Neural crest cell (in vitro differentiated cells): ENCODE measurements at regions not wholly inside any gene's neighbourhood (a gene's known extent, or its start where the extent isn't known, plus 50 kb on each side); places are given as distances from the start of the nearest gene placed in this dataset.

Source experiments
- DNase-seq: peaks from one replicate; pipeline ENCODE4 v3.0.0; 2021; ENCODE audit warnings: low read depth, mixed read lengths, low spot score
- H3K27ac Mint-ChIP-seq: one replicate; pipeline ENCODE4 v1.8.0; 2021; ENCODE audit warnings: mild to moderate bottlenecking, mixed read lengths; ENCODE audit not compliant: unreplicated experiment
- H3K27me3 Mint-ChIP-seq: 2 replicates; pipeline ENCODE4 v1.8.0; 2021; ENCODE audit warnings: low read depth, mild to moderate bottlenecking, mixed read lengths
- H3K36me3 Mint-ChIP-seq: 2 replicates; pipeline ENCODE4 v1.8.0; 2021; ENCODE audit warnings: low read depth, mild to moderate bottlenecking, mixed read lengths
- H3K4me1 Mint-ChIP-seq: 2 replicates; pipeline ENCODE4 v1.8.0; 2021; ENCODE audit warnings: mixed read lengths
- H3K4me3 Mint-ChIP-seq: one replicate; pipeline ENCODE4 v1.8.0; 2021; ENCODE audit warnings: mild to moderate bottlenecking, mixed read lengths
- H3K9me3 Mint-ChIP-seq: 2 replicates; pipeline ENCODE4 v1.8.0; 2021; ENCODE audit warnings: mixed read lengths
- TF ChIP-seq, protein P1 (sequence below): fragments of 200-600 bp; sonication (generic); conservative IDR thresholded peaks from 2 replicates; pipeline ENCODE4 v1.5.0; 2021; ENCODE audit warnings: antibody characterized with exemption, mild to moderate bottlenecking

DNA sequence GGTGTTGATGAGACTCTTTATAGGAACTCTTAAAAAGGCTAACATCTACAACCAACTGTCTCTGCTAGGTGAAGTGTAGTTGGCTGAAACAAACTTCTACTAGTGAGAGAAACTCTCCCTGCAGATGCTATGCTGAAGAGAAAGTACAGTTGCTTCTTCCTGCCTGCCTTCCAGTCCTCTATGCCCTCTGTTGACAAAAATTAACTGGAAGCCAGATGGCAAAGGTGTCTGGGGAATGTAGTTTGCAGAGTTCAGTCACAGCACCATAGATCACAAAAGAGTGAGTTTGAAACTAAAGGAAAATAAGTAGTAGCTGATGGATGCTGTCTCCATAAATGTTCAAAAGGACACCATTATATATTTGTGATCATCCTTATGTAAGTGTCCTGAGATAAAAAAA, 958.8 kb upstream of the NRXN1 start:
- H3K4me1 Mint-ChIP-seq = no peaks in the 10 kb centered on the region
- H3K27ac Mint-ChIP-seq = no peak overlapping the region
- TF ChIP-seq, protein P1, sequence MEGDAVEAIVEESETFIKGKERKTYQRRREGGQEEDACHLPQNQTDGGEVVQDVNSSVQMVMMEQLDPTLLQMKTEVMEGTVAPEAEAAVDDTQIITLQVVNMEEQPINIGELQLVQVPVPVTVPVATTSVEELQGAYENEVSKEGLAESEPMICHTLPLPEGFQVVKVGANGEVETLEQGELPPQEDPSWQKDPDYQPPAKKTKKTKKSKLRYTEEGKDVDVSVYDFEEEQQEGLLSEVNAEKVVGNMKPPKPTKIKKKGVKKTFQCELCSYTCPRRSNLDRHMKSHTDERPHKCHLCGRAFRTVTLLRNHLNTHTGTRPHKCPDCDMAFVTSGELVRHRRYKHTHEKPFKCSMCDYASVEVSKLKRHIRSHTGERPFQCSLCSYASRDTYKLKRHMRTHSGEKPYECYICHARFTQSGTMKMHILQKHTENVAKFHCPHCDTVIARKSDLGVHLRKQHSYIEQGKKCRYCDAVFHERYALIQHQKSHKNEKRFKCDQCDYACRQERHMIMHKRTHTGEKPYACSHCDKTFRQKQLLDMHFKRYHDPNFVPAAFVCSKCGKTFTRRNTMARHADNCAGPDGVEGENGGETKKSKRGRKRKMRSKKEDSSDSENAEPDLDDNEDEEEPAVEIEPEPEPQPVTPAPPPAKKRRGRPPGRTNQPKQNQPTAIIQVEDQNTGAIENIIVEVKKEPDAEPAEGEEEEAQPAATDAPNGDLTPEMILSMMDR = no peak
- no peak overlapping the region for H3K4me3 Mint-ChIP-seq
- H3K36me3 Mint-ChIP-seq = no peaks in the 10 kb centered on the region
- no peaks in the 10 kb centered on the region for H3K27me3 Mint-ChIP-seq
- DNase-seq = no peak
- H3K9me3 Mint-ChIP-seq = no peaks in the 10 kb centered on the region

DNA sequence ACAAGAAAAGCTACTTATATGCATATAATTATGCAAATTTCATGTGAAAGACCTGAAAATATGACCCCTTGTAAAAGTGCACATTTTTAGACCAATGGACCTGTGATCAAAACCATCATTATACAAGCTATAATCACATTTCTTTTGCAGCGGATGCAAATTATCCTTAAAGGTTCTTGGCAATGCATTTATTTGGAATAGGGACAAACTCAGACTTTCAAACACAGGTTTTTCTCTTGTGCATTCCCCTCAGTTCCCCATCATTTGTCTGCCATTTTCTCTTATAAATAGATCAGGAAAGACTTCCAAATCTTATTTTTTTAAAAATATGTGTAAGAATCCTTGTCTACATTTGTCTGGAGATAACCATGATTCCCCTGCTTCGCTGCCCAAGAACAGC, 954.2 kb upstream of the NRXN1 start:
- H3K9me3 Mint-ChIP-seq = no peaks in the 10 kb centered on the region
- no peaks in the 10 kb centered on the region for H3K4me1 Mint-ChIP-seq
- no peak overlapping the region for H3K27ac Mint-ChIP-seq
- no peaks in the 10 kb centered on the region for H3K27me3 Mint-ChIP-seq
- no peak for DNase-seq
- H3K36me3 Mint-ChIP-seq = no peaks in the 10 kb centered on the region
- TF ChIP-seq, protein P1 = no peak
- H3K4me3 Mint-ChIP-seq = no peak overlapping the region

DNA sequence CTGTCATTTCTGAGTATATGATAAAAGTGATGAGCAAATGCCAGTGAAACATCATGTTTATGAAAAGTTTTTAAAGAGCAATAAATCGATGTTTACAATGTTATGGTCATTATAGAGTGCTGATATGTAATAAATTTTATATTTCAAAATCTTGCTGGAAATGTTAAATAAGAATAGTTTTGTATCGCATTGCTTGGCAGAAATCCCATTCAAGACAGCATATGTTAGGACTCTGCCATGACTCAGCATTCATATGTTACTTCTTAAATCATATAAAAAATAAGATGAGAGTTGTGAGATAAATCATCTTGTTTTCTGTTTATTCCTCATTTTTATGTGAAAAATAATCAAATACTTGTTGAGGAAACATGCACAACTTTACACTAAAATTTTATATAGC, 949.9 kb upstream of the NRXN1 start:
- TF ChIP-seq, protein P1 = no peak
- no peak for DNase-seq
- Mint-ChIP-seq H3K9me3 (no peaks in the 10 kb centered on the region), H3K4me3 (no peak overlapping the region), H3K27ac (no peak overlapping the region), H3K4me1 (no peaks in the 10 kb centered on the region), H3K27me3 (no peaks in the 10 kb centered on the region), H3K36me3 (no peaks in the 10 kb centered on the region)

DNA sequence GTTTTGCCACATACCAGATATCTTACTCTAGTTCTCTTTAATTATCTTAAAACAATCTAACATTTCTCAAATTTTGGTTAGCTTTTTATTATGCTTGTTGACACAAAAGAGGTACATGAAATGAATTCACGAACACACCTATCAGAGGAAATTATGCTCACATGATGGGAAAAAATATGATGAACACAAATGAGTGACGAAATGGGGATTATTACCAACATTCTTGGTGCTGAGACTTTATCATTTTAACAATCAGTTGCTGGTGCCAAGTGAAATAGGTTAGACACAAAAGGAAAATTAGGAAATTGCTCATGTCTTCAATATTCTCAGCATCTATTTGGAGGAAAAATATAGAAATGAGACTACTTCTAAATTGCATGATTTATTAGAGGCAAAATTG, 944.7 kb upstream of the NRXN1 start:
- Mint-ChIP-seq H3K4me3 (no peak overlapping the region), H3K27ac (no peak overlapping the region), H3K36me3 (no peaks in the 10 kb centered on the region), H3K9me3 (no peaks in the 10 kb centered on the region), H3K27me3 (no peaks in the 10 kb centered on the region), H3K4me1 (no peaks in the 10 kb centered on the region)
- TF ChIP-seq, protein P1 = no peak
- DNase-seq = no peak

DNA sequence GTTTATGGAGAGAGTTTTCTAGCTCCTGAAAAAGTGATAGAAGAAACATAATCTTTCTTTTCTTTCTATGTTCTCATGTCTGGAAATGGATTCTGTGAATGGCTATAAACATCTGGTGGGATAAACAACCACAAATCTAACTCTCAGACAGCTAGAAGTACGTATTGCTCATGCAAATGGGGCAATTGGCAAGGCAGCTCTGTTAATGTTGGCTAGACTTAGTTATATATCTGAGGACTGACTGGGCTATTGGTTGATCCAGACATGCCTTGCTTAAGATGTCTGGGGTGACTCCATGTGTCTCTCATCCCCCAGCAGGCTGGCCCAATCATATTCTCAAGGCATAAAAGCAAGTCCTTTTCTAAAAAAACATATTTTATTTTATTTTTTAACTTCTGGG, 939.2 kb upstream of the NRXN1 start:
- Mint-ChIP-seq H3K27ac (no peak overlapping the region), H3K27me3 (no peaks in the 10 kb centered on the region), H3K36me3 (no peaks in the 10 kb centered on the region), H3K4me3 (no peak overlapping the region), H3K4me1 (no peaks in the 10 kb centered on the region), H3K9me3 (no peaks in the 10 kb centered on the region)
- no peak for DNase-seq
- TF ChIP-seq, protein P1 = no peak

DNA sequence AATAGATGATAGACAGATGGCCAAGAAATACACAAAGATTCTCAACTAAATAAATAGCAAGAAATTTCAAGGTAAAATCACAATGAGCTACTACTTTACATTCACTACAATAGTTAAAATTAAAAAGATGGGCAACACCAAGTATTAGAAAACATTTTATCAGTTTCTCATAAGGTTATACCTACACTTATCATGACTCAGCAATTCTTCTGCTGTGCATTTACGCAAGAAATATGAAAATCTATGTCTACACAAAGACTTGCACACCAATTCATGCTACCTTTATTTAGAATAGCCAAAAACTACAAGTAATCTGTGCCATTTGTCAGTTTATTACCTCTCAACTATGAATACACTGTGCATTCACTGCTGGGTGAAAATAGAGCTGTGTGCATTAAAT, 937.4 kb upstream of the NRXN1 start:
- Mint-ChIP-seq H3K9me3 (no peaks in the 10 kb centered on the region), H3K36me3 (no peaks in the 10 kb centered on the region)

More for the DNA sequence above, 937.4 kb upstream of the NRXN1 start:
- no peaks in the 10 kb centered on the region for H3K27me3 Mint-ChIP-seq
- H3K27ac Mint-ChIP-seq = no peak overlapping the region
- no peak overlapping the region for H3K4me3 Mint-ChIP-seq
- no peak for DNase-seq
- no peaks in the 10 kb centered on the region for H3K4me1 Mint-ChIP-seq
- TF ChIP-seq, protein P1 = no peak
